SU-DHL-6 (cell line): ENCODE measurements at regions not wholly inside any gene's neighbourhood (a gene's known extent, or its start where the extent isn't known, plus 50 kb on each side); places are given as distances from the start of the nearest gene placed in this dataset.

ENCODE experiments used
- EZH2phosphoT487 ChIP-seq: fragments of 200-600 bp; sonication (generic), shearing (Covaris generic); conservative IDR thresholded peaks from 2 replicates; pipeline ENCODE4 v1.6.1; 2018; ENCODE audit warnings: mild to moderate bottlenecking, antibody characterized with exemption, low read length, moderate library complexity, mixed read lengths
- TF ChIP-seq, protein P1 (sequence below): fragments of 200-600 bp; sonication (generic); IDR thresholded peaks from one replicate; pipeline ENCODE4 v1.5.1; 2017; ENCODE audit warnings: antibody characterized with exemption, mild to moderate bottlenecking, low read length, moderate library complexity; ENCODE audit not compliant: insufficient read depth, poor library complexity, severe bottlenecking

DNA sequence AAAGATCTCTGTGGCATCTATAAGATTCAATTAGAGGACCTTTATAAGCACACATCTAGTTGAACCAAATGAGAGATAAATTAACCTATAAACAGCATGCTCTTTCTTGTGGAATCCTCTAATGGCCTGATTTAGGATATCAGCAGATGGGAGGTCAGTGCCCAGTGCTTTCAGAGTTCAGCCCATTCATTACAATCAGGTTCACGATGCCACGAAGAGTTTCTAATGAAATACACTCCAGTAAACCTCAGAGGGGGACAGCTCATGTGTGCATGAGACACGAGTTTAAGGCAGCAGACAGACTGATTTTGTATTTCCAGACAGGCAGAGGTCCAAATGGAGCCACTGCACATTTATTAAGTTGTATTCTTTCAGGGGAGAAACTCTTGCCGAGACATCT, 544.4 kb upstream of the PKN2 start:
- no peak for TF ChIP-seq EZH2phosphoT487
- TF ChIP-seq, protein P1, sequence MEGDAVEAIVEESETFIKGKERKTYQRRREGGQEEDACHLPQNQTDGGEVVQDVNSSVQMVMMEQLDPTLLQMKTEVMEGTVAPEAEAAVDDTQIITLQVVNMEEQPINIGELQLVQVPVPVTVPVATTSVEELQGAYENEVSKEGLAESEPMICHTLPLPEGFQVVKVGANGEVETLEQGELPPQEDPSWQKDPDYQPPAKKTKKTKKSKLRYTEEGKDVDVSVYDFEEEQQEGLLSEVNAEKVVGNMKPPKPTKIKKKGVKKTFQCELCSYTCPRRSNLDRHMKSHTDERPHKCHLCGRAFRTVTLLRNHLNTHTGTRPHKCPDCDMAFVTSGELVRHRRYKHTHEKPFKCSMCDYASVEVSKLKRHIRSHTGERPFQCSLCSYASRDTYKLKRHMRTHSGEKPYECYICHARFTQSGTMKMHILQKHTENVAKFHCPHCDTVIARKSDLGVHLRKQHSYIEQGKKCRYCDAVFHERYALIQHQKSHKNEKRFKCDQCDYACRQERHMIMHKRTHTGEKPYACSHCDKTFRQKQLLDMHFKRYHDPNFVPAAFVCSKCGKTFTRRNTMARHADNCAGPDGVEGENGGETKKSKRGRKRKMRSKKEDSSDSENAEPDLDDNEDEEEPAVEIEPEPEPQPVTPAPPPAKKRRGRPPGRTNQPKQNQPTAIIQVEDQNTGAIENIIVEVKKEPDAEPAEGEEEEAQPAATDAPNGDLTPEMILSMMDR: no peak
